ENCODE measurements at regions not wholly inside any gene's neighbourhood (a gene's known extent, or its start where the extent isn't known, plus 50 kb on each side); places are given as distances from the start of the nearest gene placed in this dataset.

GRCh38 chr1:30063621-30064280 is 659.6 kb downstream of the MATN1 start (continued):
- no peak for TF ChIP-seq MAX (IDR thresholded peaks at IDR 0.05)

- H3K9me3 ChIP-seq: no peaks in the 10 kb centered on the region
- TF ChIP-seq JUN (IDR thresholded peaks at IDR 0.05) (no peak), HOXB5 (CRISPR knock-in tag; IDR thresholded peaks at IDR 0.05) (no peak), CBX2 (IDR thresholded peaks at IDR 0.05; ENCODE audit: borderline replicate concordance, low read depth) (no peak), HES2 (IDR thresholded peaks at IDR 0.05) (no peak), TP53 (CRISPR knock-in tag; IDR thresholded peaks at IDR 0.05) (no peak), MAFK (IDR thresholded peaks at IDR 0.05; ENCODE audit: partially characterized antibody) (no peak), RNF2 (IDR thresholded peaks at IDR 0.05; ENCODE audit: borderline replicate concordance, low read depth) (no peak), E2F6 (IDR thresholded peaks at IDR 0.05; ENCODE audit: borderline replicate concordance, low read depth) (no peak), EHMT2 (IDR thresholded peaks at IDR 0.05; ENCODE audit: low read depth) (no peak), HMGXB4 (CRISPR knock-in tag; IDR thresholded peaks at IDR 0.05; ENCODE audit: borderline replicate concordance) (no peak), ATOH8 (CRISPR knock-in tag; IDR thresholded peaks at IDR 0.05; ENCODE audit: low read depth) (no peak), CTCF (IDR thresholded peaks at IDR 0.05) (no peak), NPAS2 (CRISPR knock-in tag; IDR thresholded peaks at IDR 0.05; ENCODE audit: borderline replicate concordance) (no peak), TFCP2L1 (CRISPR knock-in tag; IDR thresholded peaks at IDR 0.05) (no peak), GATA3 (IDR thresholded peaks at IDR 0.05; ENCODE audit: borderline replicate concordance) (no peak), KDM1A (IDR thresholded peaks at IDR 0.05; ENCODE audit: low read depth) (no peak), USF2 (IDR thresholded peaks at IDR 0.05) (no peak)
- FAIRE-seq: no peak
- H3K27ac ChIP-seq: no peak overlapping the region
- ChIA-PET CTCF (interaction anchor here (0.8 kb wide), 1 partner anchor 532 kb away, joined by 3 read pairs; no protein-coding TSS in a partner anchor), POLR2A (no interaction called here)
- H3K4me3 ChIP-seq: no peak overlapping the region
- peaks cover 11% of the 10 kb centered on the region for H3K4me1 ChIP-seq
- no peak overlapping the region for H3K4me2 ChIP-seq
- no peak for DNase-seq (ENCODE audit: low read depth in 1 of 2, low spot score in 1 of 2)
- ATAC-seq: no peak
- 87% methylated on average over 13 of the region's 13 CpGs for WGBS (ENCODE audit: missing lambda C conversion rate)
These were observed 661.8 kb downstream of the MATN1 start for GRCh38 chr1:30061292-30062220.
